IgD-negative memory B cell (primary cell): ENCODE measurements at regions not wholly inside any gene's neighbourhood (a gene's known extent, or its start where the extent isn't known, plus 50 kb on each side); places are given as distances from the start of the nearest gene placed in this dataset.

Experiments
- H3K27ac Mint-ChIP-seq, 3 donors: one replicate each; pipeline ENCODE4 v1.8.0; 2020 to 2022; ENCODE audit warnings: mild to moderate bottlenecking in 3 of 3, mixed read lengths in 3 of 3, moderate library complexity in 1 of 3
- H3K27me3 Mint-ChIP-seq: one replicate; pipeline ENCODE4 v1.8.0; 2021; ENCODE audit warnings: mixed read lengths
- H3K36me3 Mint-ChIP-seq: one replicate; pipeline ENCODE4 v1.8.0; 2020; ENCODE audit warnings: mild to moderate bottlenecking, mixed read lengths
- H3K4me1 Mint-ChIP-seq, 3 donors: one replicate each; pipeline ENCODE4 v1.8.0; 2020 to 2022; ENCODE audit warnings: mixed read lengths in 3 of 3, mild to moderate bottlenecking in 1 of 3
- H3K4me3 Mint-ChIP-seq, 4 donors: one replicate each; pipeline ENCODE4 v1.8.0; 2020 to 2022; ENCODE audit warnings: mild to moderate bottlenecking in 4 of 4, mixed read lengths in 4 of 4, moderate library complexity in 3 of 4
- H3K9me3 Mint-ChIP-seq, 3 donors: one replicate each; pipeline ENCODE4 v1.8.0; 2020 to 2021; ENCODE audit warnings: mixed read lengths in 3 of 3, mild to moderate bottlenecking in 1 of 3

GRCh38 chr16:6576113-6576512 is 756.5 kb upstream of the RBFOX1 start:
- Mint-ChIP-seq H3K36me3 (no peaks in the 10 kb centered on the region), H3K4me1 (no peaks in the 10 kb centered on the region), H3K27me3 (peaks cover 2% of the 10 kb centered on the region), H3K27ac (no peak overlapping the region), H3K9me3 (peaks cover 0 to 6% (median 3%) of the 10 kb centered on the region in 3 donors), H3K4me3 (no peak overlapping the region)

GRCh38 chr16:6574146-6574545 is 758.5 kb upstream of the RBFOX1 start:
- Mint-ChIP-seq H3K9me3 (peaks cover 0 to 5% (median 3%) of the 10 kb centered on the region in 3 donors), H3K36me3 (no peaks in the 10 kb centered on the region), H3K4me1 (no peaks in the 10 kb centered on the region), H3K27me3 (peaks cover 3% of the 10 kb centered on the region), H3K27ac (no peak overlapping the region), H3K4me3 (no peak overlapping the region)

GRCh38 chr16:6573577-6573976 is 759.1 kb upstream of the RBFOX1 start:
- no peak overlapping the region for H3K27ac Mint-ChIP-seq
- H3K27me3 Mint-ChIP-seq, result peaks cover 3% of the 10 kb centered on the region
- H3K9me3 Mint-ChIP-seq, result peaks cover 0 to 5% (median 3%) of the 10 kb centered on the region in 3 donors
- H3K36me3 Mint-ChIP-seq, result no peaks in the 10 kb centered on the region
- no peaks in the 10 kb centered on the region for H3K4me1 Mint-ChIP-seq
- no peak overlapping the region for H3K4me3 Mint-ChIP-seq

GRCh38 chr16:6571044-6571443 is 761.6 kb upstream of the RBFOX1 start:
- Mint-ChIP-seq H3K36me3 (no peaks in the 10 kb centered on the region), H3K27ac (no peak overlapping the region), H3K9me3 (peaks cover 0 to 5% (median 2%) of the 10 kb centered on the region in 3 donors), H3K27me3 (peaks cover 1% of the 10 kb centered on the region), H3K4me3 (no peak overlapping the region), H3K4me1 (no peaks in the 10 kb centered on the region)

- Mint-ChIP-seq H3K27ac (no peak overlapping the region), H3K36me3 (no peaks in the 10 kb centered on the region), H3K9me3 (peaks cover 0 to 5% (median 2%) of the 10 kb centered on the region in 3 donors), H3K27me3 (peaks cover 1% of the 10 kb centered on the region), H3K4me3 (no peak overlapping the region), H3K4me1 (no peaks in the 10 kb centered on the region)
Measured at GRCh38 chr16:6570530-6570929, 762.1 kb upstream of the RBFOX1 start.

- H3K27ac Mint-ChIP-seq, result no peak overlapping the region
- H3K9me3 Mint-ChIP-seq, result peaks cover 7 to 16% (median 13%) of the 10 kb centered on the region in 3 donors
Measured at GRCh38 chr16:6562986-6563385, 769.7 kb upstream of the RBFOX1 start.

GRCh38 chr16:6560306-6561100 is 772.1 kb upstream of the RBFOX1 start:
- H3K4me1 Mint-ChIP-seq, result peaks cover 0 to 2% (median 0%) of the 10 kb centered on the region in 3 donors
- no peaks in the 10 kb centered on the region for H3K27me3 Mint-ChIP-seq
- H3K36me3 Mint-ChIP-seq, result no peaks in the 10 kb centered on the region
- H3K27ac Mint-ChIP-seq, result peak overlapping the region in 1 of 3 donors; percentile 19
- H3K9me3 Mint-ChIP-seq, result peaks cover 9 to 18% (median 16%) of the 10 kb centered on the region in 3 donors
- no peak overlapping the region for H3K4me3 Mint-ChIP-seq

More at GRCh38 chr16:6562986-6563385, 769.7 kb upstream of the RBFOX1 start:
- H3K4me1 Mint-ChIP-seq, result peaks cover 0 to 2% (median 0%) of the 10 kb centered on the region in 3 donors
- no peaks in the 10 kb centered on the region for H3K36me3 Mint-ChIP-seq
- H3K27me3 Mint-ChIP-seq, result no peaks in the 10 kb centered on the region
- H3K4me3 Mint-ChIP-seq, result no peak overlapping the region

- Mint-ChIP-seq H3K4me1 (peaks cover 0 to 2% (median 0%) of the 10 kb centered on the region in 3 donors), H3K36me3 (no peaks in the 10 kb centered on the region), H3K4me3 (no peak overlapping the region), H3K27ac (no peak overlapping the region), H3K9me3 (peaks cover 7 to 18% (median 9%) of the 10 kb centered on the region in 3 donors), H3K27me3 (no peaks in the 10 kb centered on the region)
Measured at GRCh38 chr16:6558661-6559060, 774.0 kb upstream of the RBFOX1 start.

GRCh38 chr16:6558126-6558525 is 774.5 kb upstream of the RBFOX1 start:
- no peak overlapping the region for H3K27ac Mint-ChIP-seq
- peaks cover 7 to 18% (median 9%) of the 10 kb centered on the region in 3 donors for H3K9me3 Mint-ChIP-seq
- H3K4me1 Mint-ChIP-seq, result peaks cover 0 to 2% (median 0%) of the 10 kb centered on the region in 3 donors
- H3K4me3 Mint-ChIP-seq, result no peak overlapping the region
- no peaks in the 10 kb centered on the region for H3K27me3 Mint-ChIP-seq
- no peaks in the 10 kb centered on the region for H3K36me3 Mint-ChIP-seq

GRCh38 chr16:6557353-6558023 is 775.2 kb upstream of the RBFOX1 start:
- Mint-ChIP-seq H3K4me3 (no peak overlapping the region), H3K4me1 (peaks cover 0 to 2% (median 0%) of the 10 kb centered on the region in 3 donors), H3K36me3 (no peaks in the 10 kb centered on the region), H3K27me3 (no peaks in the 10 kb centered on the region), H3K27ac (no peak overlapping the region), H3K9me3 (peaks cover 7 to 18% (median 9%) of the 10 kb centered on the region in 3 donors)

- no peaks in the 10 kb centered on the region for H3K9me3 Mint-ChIP-seq
- no peaks in the 10 kb centered on the region for H3K36me3 Mint-ChIP-seq
- H3K4me1 Mint-ChIP-seq, result no peaks in the 10 kb centered on the region
Measured at GRCh38 chr16:6549415-6549814, 783.2 kb upstream of the RBFOX1 start.

GRCh38 chr16:6548507-6548906 is 784.1 kb upstream of the RBFOX1 start:
- Mint-ChIP-seq H3K27me3 (no peaks in the 10 kb centered on the region), H3K4me3 (no peak overlapping the region), H3K4me1 (no peaks in the 10 kb centered on the region), H3K27ac (no peak overlapping the region), H3K36me3 (no peaks in the 10 kb centered on the region), H3K9me3 (no peaks in the 10 kb centered on the region)

More at GRCh38 chr16:6549415-6549814, 783.2 kb upstream of the RBFOX1 start:
- Mint-ChIP-seq H3K27ac (no peak overlapping the region), H3K27me3 (no peaks in the 10 kb centered on the region), H3K4me3 (no peak overlapping the region)

- no peaks in the 10 kb centered on the region for H3K4me1 Mint-ChIP-seq
- H3K4me3 Mint-ChIP-seq, result no peak overlapping the region
- no peaks in the 10 kb centered on the region for H3K9me3 Mint-ChIP-seq
- H3K27ac Mint-ChIP-seq, result no peak overlapping the region
- no peaks in the 10 kb centered on the region for H3K36me3 Mint-ChIP-seq
- H3K27me3 Mint-ChIP-seq, result no peaks in the 10 kb centered on the region
Measured at GRCh38 chr16:6547131-6547530, 785.5 kb upstream of the RBFOX1 start.

- Mint-ChIP-seq H3K27ac (no peak overlapping the region), H3K9me3 (peaks cover 0 to 6% (median 0%) of the 10 kb centered on the region in 3 donors)
Measured at GRCh38 chr16:6545329-6545728, 787.3 kb upstream of the RBFOX1 start.

GRCh38 chr16:6541267-6541666 is 791.4 kb upstream of the RBFOX1 start:
- Mint-ChIP-seq H3K4me1 (no peaks in the 10 kb centered on the region), H3K27me3 (no peaks in the 10 kb centered on the region), H3K4me3 (no peak overlapping the region), H3K27ac (no peak overlapping the region), H3K36me3 (no peaks in the 10 kb centered on the region), H3K9me3 (peaks cover 0 to 6% (median 0%) of the 10 kb centered on the region in 3 donors)

More at GRCh38 chr16:6545329-6545728, 787.3 kb upstream of the RBFOX1 start:
- H3K36me3 Mint-ChIP-seq, result no peaks in the 10 kb centered on the region
- no peaks in the 10 kb centered on the region for H3K27me3 Mint-ChIP-seq
- H3K4me1 Mint-ChIP-seq, result no peaks in the 10 kb centered on the region
- H3K4me3 Mint-ChIP-seq, result no peak overlapping the region
